Spleen (tissue), 7 donors: ENCODE measurements at regions not wholly inside any gene's neighbourhood (a gene's known extent, or its start where the extent isn't known, plus 50 kb on each side); places are given as distances from the start of the nearest gene placed in this dataset.

Experiments used
- CTCF ChIP-seq, 11 experiments: fragments of 200-600 bp in 7 of 11; fragments of 450-650 bp in 4 of 11; sonication (generic) in 4 of 11; IDR thresholded peaks in 8 of 11; conservative IDR thresholded peaks in 3 of 11; 1 replicate in 7 of 11; 2 replicates in 4 of 11; pipeline versions ENCODE4 v1.4.0 to v1.8.0; 2016 to 2021; ENCODE audit warnings: antibody characterized with exemption in 11 of 11, inconsistent platforms in 4 of 11, mild to moderate bottlenecking in 1 of 11
- POLR2A ChIP-seq, 3 donors: fragments of 450-650 bp; IDR thresholded peaks; one replicate each; pipeline ENCODE4 v1.5.1; 2017; ENCODE audit warnings: antibody characterized with exemption in 3 of 3, mild to moderate bottlenecking in 1 of 3
- POLR2AphosphoS5 ChIP-seq, 3 donors: sonication (generic); formaldehyde crosslinking; IDR thresholded peaks; one replicate each; pipeline ENCODE4 v1.5.1; 2017; ENCODE audit warnings: antibody characterized with exemption in 3 of 3
- donor health status: DM: no; HTN: no; CAD: no; lungs with moderate emphysema.
- donor health status: DM: no; HTN: no; CAD: no.
- donor health status: DM: no; HTN: no; CAD: no.

DNA sequence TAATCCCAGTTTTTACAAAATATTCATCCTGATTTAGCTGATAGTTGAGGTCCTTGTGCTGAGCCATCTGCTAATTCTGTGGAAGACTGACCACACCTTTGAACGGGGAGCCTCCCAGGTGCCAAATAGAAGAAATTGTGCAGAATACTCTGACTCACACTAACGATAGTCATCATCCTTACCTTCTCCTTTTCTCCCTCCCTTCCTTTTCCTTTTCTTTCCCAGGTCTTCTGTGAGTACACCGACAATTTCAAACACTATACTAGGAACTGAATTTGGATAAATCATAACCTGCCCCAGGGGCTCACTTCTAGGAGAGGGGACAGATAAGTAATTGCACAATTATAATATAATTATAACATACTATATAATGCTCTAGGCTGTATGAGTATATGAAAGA is 73.1 kb upstream of the CTSC start:
- TF ChIP-seq CTCF (IDR thresholded peaks at IDR 0.05 in 8 of 11, conservative IDR thresholded peaks at IDR 0.05 in 3 of 11) (no peak), POLR2AphosphoS5 (IDR thresholded peaks at IDR 0.05) (no peak), POLR2A (IDR thresholded peaks at IDR 0.05) (no peak)
